ENCODE measurements at regions not wholly inside any gene's neighbourhood (a gene's known extent, or its start where the extent isn't known, plus 50 kb on each side); places are given as distances from the start of the nearest gene placed in this dataset.
"Not testable (repeated sequence)": the region's sequence is repeated elsewhere in the genome, so short reads cannot be mapped to it uniquely, and the experiment has no call there.

DNA sequence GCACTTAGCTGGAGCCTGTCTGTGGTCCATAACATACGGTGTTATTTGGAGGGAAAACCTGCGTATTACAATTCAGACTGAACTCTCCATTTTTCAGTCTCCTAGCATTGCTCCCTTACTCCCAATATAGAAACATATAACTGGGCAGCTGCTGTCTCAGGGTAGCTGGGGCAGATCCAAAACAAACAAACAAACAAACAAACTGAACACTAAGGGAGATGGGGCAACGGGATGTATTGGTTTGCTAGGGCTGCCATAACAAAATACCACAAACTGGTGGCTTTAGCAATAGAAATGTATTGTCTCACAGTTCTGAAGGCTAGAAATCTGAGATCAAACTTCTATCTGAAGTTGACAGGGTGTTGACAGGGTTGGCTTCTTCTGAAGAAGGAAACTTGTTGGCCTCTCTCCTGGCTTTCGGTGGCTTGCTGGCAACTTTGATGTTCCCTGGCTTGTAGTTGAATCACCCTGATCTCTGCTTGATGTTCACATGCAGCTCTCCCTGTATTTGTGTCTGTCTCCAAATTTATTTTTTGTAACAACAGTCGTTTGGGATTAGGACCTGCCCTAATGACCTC lies 329.3 kb upstream of the ZNF804A start:
- no peak for DNase-seq

DNA sequence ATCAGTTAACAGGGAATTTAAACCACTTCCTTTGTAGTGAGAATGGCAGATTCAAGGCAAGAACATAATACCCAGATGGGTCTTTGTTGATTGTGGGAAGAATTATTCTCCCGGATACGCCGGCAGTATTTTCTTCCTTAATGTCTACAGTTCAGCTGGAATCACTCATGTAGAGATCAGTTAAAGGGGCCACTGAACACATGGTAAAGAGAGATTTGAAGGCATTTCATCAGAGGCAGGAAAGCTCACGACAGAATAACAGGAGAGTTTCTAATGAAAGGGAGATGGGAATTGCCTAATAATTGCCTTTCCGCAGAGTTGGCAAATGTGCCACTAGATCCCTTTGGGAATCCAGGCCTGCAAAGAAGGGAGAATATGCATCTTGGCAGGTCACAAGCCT lies 327.7 kb upstream of the ZNF804A start:
- DNase-seq, result no peak

GRCh38 chr2:184272056-184272455 lies 326.3 kb upstream of the ZNF804A start:
- peak; percentile 19 for DNase-seq

- DNase-seq, result no peak
Observed at GRCh38 chr2:184294831-184295230, 303.5 kb upstream of the ZNF804A start.

DNA sequence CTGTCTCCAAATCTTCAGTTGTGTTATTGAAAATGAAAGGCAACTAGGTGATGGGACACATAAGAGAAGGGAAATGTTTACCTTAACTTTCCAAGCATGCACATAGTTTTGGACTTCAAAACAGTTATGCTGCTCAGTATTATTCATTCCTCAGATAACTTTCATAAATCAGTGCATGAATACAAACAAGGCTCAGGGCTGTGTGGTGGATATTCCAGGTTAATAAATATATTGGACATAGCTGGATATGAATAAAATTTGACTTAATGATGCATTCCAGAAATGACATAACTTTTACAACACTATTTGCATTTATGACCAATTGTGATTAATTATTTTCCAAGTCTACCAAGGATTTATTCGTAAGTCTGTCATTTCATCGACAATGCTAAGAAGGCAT lies 301.2 kb upstream of the ZNF804A start:
- no peak for DNase-seq

DNA sequence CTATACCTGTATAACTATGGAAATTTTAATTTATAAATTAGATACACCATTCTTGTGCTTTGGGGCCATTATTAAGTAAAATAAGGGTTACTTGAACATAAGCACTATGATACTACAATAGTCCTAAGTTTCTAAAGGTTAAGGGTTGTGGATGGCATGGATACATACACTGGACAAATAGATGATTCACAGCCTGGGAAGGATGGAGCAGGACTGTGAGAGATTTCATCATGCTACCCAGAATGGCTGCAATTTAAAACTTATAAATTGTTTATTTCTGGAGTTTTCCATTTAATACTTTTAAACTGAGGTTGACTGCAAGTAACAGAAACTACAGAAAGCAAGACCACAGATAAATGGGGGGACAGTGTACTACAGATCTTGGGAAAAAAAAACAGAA lies 295.8 kb upstream of the ZNF804A start:
- no peak for DNase-seq

DNA sequence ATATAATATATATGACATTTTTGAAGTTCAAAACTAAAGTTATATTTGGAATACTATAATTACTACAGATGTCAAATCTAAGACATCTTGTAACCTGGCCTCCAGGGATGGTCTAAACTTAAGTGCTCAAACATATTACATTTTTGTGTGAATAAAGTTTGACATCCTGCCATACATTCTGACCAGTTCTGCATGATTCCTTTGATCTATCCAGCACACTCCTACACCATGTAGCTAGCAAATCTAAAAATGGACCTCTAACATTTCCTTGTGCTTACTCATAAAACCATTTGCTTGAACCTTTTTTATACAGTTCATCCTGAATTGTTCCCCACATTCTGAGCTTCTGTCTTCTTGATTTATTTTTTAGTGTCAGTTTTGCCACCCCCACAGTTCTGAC lies 294.3 kb upstream of the ZNF804A start:
- no peak for DNase-seq

DNA sequence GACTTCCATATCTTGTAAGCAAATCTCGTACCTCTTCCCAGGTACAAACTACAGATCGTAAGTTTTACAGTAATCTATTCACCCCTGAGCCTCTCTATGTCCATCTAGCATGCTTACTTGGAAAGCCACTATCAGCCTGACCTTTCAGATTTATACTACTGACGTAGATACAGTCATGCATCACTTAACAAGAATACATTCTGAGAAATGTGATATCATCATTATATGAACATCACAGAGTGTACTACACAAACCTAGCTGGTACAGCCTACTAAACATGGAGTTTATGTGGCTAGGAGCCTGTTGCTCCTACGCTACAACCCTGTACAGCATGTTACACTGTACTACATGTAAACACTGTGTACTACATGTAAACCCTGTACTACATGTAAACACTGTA lies 293.2 kb upstream of the ZNF804A start:
- DNase-seq, result no peak

DNA sequence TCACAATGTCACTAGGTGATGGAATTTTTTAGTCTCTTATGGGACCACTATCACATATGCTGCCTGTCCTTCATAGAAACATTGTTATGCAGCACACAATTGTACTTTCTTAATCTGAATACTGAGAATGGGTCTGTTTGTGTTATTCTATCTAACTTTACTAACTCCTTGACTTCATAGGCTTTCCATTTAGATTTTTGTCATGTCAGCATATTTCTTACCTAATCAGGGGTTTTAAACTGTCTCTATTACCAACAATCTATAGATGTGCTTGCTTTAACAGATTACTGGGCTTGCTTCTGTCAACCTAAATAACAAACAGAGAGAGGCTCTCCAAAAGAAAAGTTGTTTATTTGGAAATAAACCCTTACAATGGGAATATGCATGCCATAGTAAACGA lies 289.6 kb upstream of the ZNF804A start:
- no peak for DNase-seq

- no peak for DNase-seq
Observed at GRCh38 chr2:184312970-184313369, 285.4 kb upstream of the ZNF804A start.

GRCh38 chr2:184314829-184315228 lies 283.5 kb upstream of the ZNF804A start:
- DNase-seq, result no peak

GRCh38 chr2:184316921-184317320 lies 281.4 kb upstream of the ZNF804A start:
- no peak for DNase-seq

- DNase-seq, result no peak
Observed at GRCh38 chr2:184322615-184323014, 275.7 kb upstream of the ZNF804A start.

DNA sequence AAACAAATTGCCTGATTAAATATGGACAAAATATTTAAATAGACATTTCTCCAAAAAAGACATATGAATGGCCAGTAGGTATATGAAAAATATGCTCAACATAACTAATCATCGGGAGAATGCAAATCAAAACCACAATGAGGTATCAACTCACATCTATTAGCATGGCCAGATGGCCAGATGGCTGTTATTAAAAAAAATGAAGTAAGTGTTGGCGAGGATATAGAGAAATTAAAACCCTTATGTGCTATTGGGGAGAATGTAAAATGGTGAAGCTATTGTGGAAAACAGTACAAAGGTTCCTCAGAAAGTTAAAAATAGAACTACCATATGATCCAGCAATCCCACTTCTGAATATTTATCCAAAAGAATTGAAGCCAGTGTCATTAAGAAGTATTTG lies 272.3 kb upstream of the ZNF804A start:
- DNase-seq, result no peak

GRCh38 chr2:184327805-184328204 lies 270.5 kb upstream of the ZNF804A start:
- not testable (repeated sequence) for DNase-seq

DNA sequence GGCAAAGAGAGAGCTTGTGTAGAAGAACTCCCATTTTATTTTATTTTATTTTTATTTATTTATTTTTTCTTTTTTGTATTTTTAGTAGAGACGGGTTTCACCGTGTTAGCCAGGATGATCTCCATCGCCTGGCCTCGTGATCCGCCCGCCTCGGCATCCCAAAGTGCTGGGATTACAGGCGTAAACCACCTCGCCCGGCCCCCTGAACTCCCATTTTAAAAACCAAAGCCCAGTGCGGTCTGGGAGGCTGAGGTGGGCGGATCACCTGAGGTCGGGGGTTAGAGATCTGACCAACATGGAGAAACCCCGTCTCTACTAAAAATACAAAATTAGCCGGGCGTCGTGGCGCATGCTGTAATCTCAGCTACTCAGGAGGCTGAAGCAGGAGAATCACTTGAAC lies 267.8 kb upstream of the ZNF804A start:
- not testable (repeated sequence) for DNase-seq

DNA sequence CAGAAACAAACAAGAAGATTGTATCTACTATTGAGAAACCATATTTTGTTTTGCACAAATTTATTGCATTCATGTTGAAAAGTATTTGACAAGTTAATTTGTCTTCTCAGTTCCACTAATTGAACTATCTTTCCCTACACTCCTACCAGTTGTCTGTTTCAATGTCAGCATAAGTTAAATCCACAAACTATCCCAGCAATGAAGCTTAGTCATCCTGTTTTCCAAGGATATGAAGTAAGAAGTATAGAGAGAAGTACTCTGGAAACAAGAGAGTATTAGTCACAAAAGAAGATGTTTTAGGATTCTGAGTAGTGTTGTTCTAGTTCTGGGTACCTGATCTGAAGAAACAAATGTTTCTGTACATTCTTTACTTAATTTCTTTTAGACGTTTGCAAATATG lies 261.6 kb upstream of the ZNF804A start:
- DNase-seq, result no peak

DNA sequence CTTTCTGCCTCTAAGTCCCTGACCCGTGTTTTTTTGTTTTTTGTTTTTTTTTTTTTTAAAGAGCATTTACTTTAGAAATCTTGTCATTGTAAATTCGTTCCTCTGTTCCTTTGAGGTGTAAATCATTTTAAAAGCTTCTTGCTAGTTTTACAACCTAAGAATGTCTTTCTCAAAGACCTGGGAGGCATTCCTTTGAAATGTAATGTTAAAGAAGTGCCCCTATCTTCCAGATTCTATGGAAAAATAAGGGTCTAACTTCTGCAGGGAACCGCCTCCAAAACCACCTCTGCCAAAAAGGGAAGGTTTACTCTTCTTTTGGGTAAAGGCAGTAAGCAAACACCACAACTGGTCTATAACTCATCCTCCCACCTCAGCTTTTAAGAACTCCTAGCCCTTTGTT lies 259.6 kb upstream of the ZNF804A start:
- no peak for DNase-seq

GRCh38 chr2:184339966-184340365 lies 258.4 kb upstream of the ZNF804A start:
- DNase-seq, result no peak

DNA sequence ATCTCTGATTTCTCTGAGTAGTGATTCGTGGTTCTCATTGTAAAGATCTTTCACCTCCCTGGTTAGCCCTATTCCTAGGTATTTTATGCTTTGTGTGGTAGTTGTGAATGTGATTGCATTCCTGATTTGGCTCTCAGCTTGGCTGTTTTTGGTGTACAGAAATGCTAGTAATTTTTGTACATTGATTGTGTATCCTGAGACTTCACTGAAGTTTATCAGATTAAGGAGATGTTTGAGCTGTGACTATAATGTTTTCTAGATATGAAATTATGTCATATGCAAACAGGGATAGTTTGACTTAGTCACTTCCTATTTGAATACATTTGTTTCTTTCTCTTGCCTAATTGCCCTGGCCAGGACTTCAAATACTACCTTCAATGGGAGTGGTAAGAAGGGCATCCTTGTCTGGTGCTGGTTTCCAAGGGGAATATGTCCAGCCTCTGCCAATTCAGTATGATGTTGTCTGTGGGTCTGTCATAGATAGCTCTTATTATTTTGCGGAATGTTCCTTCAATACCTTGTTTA lies 251.9 kb upstream of the ZNF804A start:
- DNase-seq, result no peak

- DNase-seq, result no peak
Observed at GRCh38 chr2:184351126-184351525, 247.2 kb upstream of the ZNF804A start.

DNA sequence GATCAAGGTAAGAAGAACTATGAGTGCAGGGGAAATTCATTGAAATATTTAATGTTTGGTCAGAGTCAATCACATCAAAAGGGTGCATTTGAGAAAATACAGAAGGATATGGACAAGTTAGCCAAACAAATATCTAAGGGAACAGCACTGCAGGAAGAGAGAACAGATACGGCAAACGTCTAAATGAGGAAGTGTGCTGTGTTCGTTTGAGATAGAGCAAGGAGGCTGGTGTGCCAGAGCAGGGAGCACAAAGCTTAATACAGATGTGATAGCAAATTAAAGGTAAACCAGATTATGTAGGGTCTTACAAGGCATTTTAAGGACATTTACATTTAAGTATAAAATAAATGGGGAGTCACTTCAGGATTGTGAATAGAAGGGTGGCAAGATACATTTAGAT lies 241.3 kb upstream of the ZNF804A start:
- no peak for DNase-seq

- no peak for DNase-seq
Observed at GRCh38 chr2:184359379-184359778, 238.9 kb upstream of the ZNF804A start.

- DNase-seq, result no peak
Observed at GRCh38 chr2:184363213-184363612, 235.1 kb upstream of the ZNF804A start.

DNA sequence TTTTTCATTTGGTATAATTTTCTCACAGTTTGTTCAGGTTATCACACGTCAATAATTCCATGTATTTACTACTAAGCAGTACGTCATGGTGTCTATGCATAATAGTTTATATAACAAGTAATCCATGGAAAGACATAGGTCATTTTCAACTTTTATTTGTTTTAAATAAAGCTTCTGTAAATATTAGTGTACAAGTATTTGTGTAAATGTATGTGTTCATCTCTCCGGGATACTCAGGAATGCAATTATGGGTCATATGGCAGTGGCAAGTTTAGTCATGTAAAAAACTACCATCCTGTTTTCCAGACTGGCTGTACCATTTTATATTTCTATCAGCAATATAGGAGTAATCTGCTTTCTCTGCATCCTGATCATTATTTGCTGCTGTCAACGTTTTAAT lies 231.1 kb upstream of the ZNF804A start:
- DNase-seq, result no peak

DNA sequence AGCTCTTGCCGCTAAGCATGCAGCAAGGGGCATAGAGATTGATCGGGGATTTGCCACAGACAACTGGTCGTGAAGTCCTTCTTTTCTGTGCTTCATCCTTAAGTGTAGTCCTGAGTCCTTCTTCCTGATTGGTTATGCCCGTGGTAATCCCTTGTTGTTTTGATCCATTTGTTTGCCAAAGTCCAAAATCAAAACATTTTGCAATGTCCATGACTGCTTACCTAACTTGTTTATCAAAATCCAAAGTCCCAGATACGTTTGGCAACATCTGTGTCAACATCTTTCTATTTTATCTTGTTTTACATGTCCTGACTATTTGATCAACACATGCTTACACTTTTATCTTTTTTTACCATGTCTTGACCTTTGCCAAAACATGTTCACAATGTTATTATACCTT lies 229.0 kb upstream of the ZNF804A start:
- DNase-seq, result no peak
